ENCODE measurements at regions not wholly inside any gene's neighbourhood (a gene's known extent, or its start where the extent isn't known, plus 50 kb on each side); places are given as distances from the start of the nearest gene placed in this dataset.

- no peak overlapping the region for H3K27ac ChIP-seq (replicated peaks)
- H3K27me3 ChIP-seq (ENCODE audit: insufficient read depth, poor library complexity, severe bottlenecking) = no peaks in the 10 kb centered on the region
- H3K4me3 ChIP-seq (replicated peaks; ENCODE audit: insufficient read depth, low read length) = no peak overlapping the region
- no peak for DNase-seq (ENCODE audit: low read depth in 1 of 2, low spot score in 1 of 2)
- TF ChIP-seq REST (IDR thresholded peaks at IDR 0.05; ENCODE audit: insufficient replicate concordance, low read depth) (no peak), SPI1 (IDR thresholded peaks at IDR 0.05; ENCODE audit: borderline replicate concordance, low read depth) (no peak), GABPA (IDR thresholded peaks at IDR 0.05; ENCODE audit: low read depth) (no peak), CTCF (IDR thresholded peaks at IDR 0.05; ENCODE audit: insufficient read depth, low read length) (no peak), POLR2AphosphoS5 (IDR thresholded peaks at IDR 0.05; ENCODE audit: low read depth) (no peak)
These were observed 335.4 kb upstream of the IGF1R start for GRCh38 chr15:98312913-98313312.

GRCh38 chr15:98315971-98316370 lies 332.4 kb upstream of the IGF1R start:
- H3K27me3 ChIP-seq (ENCODE audit: insufficient read depth, poor library complexity, severe bottlenecking) = no peaks in the 10 kb centered on the region
- TF ChIP-seq REST (IDR thresholded peaks at IDR 0.05; ENCODE audit: insufficient replicate concordance, low read depth) (no peak), POLR2AphosphoS5 (IDR thresholded peaks at IDR 0.05; ENCODE audit: low read depth) (no peak), CTCF (IDR thresholded peaks at IDR 0.05; ENCODE audit: insufficient read depth, low read length) (no peak), GABPA (IDR thresholded peaks at IDR 0.05; ENCODE audit: low read depth) (no peak), SPI1 (IDR thresholded peaks at IDR 0.05; ENCODE audit: borderline replicate concordance, low read depth) (no peak)
- DNase-seq (ENCODE audit: low read depth in 1 of 2, low spot score in 1 of 2) = no peak
- no peak overlapping the region for H3K27ac ChIP-seq (replicated peaks)
- H3K4me3 ChIP-seq (replicated peaks; ENCODE audit: insufficient read depth, low read length) = no peak overlapping the region

GRCh38 chr15:98321896-98322295 lies 326.4 kb upstream of the IGF1R start:
- no peak for TF ChIP-seq SPI1 (IDR thresholded peaks at IDR 0.05; ENCODE audit: borderline replicate concordance, low read depth)
- TF ChIP-seq GABPA (IDR thresholded peaks at IDR 0.05; ENCODE audit: low read depth) = no peak
- TF ChIP-seq CTCF (IDR thresholded peaks at IDR 0.05; ENCODE audit: insufficient read depth, low read length) = no peak
- TF ChIP-seq REST (IDR thresholded peaks at IDR 0.05; ENCODE audit: insufficient replicate concordance, low read depth) = no peak
- DNase-seq (ENCODE audit: low read depth in 1 of 2, low spot score in 1 of 2) = no peak
- no peaks in the 10 kb centered on the region for H3K27me3 ChIP-seq (ENCODE audit: insufficient read depth, poor library complexity, severe bottlenecking)
- no peak overlapping the region for H3K27ac ChIP-seq (replicated peaks)
- H3K4me3 ChIP-seq (replicated peaks; ENCODE audit: insufficient read depth, low read length) = no peak overlapping the region
